ENCODE measurements at regions not wholly inside any gene's neighbourhood (a gene's known extent, or its start where the extent isn't known, plus 50 kb on each side); places are given as distances from the start of the nearest gene placed in this dataset.

- no peak for DNase-seq (ENCODE audit: low read depth in 2 of 3, low spot score in 1 of 3)
Measured at GRCh38 chr1:47551971-47552528, 114.2 kb downstream of the FOXD2 start.

GRCh38 chr1:47554082-47554481 lies 116.2 kb downstream of the FOXD2 start:
- DNase-seq (ENCODE audit: low read depth in 2 of 3, low spot score in 1 of 3), result no peak

- DNase-seq (ENCODE audit: low read depth in 2 of 3, low spot score in 1 of 3), result no peak
Measured at GRCh38 chr1:47554901-47555300, 117.1 kb downstream of the FOXD2 start.

- DNase-seq (ENCODE audit: low read depth in 2 of 3, low spot score in 1 of 3), result no peak
Measured at GRCh38 chr1:47555306-47555705, 117.5 kb downstream of the FOXD2 start.

GRCh38 chr1:47555841-47556560 lies 118.2 kb downstream of the FOXD2 start:
- no peak for DNase-seq (ENCODE audit: low read depth in 2 of 3, low spot score in 1 of 3)

- DNase-seq (ENCODE audit: low read depth in 2 of 3, low spot score in 1 of 3), result no peak
Measured at GRCh38 chr1:47557066-47557465, 119.2 kb downstream of the FOXD2 start.

- no peak for DNase-seq (ENCODE audit: low read depth in 2 of 3, low spot score in 1 of 3)
Measured at GRCh38 chr1:47558601-47559593, 121.1 kb downstream of the FOXD2 start.

GRCh38 chr1:47559944-47560695 lies 122.3 kb downstream of the FOXD2 start:
- DNase-seq (ENCODE audit: low read depth in 2 of 3, low spot score in 1 of 3), result no peak

GRCh38 chr1:47561523-47562007 lies 123.7 kb downstream of the FOXD2 start:
- DNase-seq (ENCODE audit: low read depth in 2 of 3, low spot score in 1 of 3), result no peak

- no peak for DNase-seq (ENCODE audit: low read depth in 2 of 3, low spot score in 1 of 3)
Measured at GRCh38 chr1:47562147-47562546, 124.3 kb downstream of the FOXD2 start.

- DNase-seq (ENCODE audit: low read depth in 2 of 3, low spot score in 1 of 3), result no peak
Measured at GRCh38 chr1:47562799-47563198, 125.0 kb downstream of the FOXD2 start.

GRCh38 chr1:47563201-47563600 lies 125.4 kb downstream of the FOXD2 start:
- no peak for DNase-seq (ENCODE audit: low read depth in 2 of 3, low spot score in 1 of 3)

- DNase-seq (ENCODE audit: low read depth in 2 of 3, low spot score in 1 of 3), result no peak
Measured at GRCh38 chr1:47564570-47564969, 126.7 kb downstream of the FOXD2 start.

GRCh38 chr1:47565092-47565491 lies 127.2 kb downstream of the FOXD2 start:
- DNase-seq (ENCODE audit: low read depth in 2 of 3, low spot score in 1 of 3), result no peak

GRCh38 chr1:47565676-47566075 lies 127.8 kb downstream of the FOXD2 start:
- DNase-seq (ENCODE audit: low read depth in 2 of 3, low spot score in 1 of 3), result no peak

GRCh38 chr1:47568763-47569162 lies 130.9 kb downstream of the FOXD2 start:
- no peak for DNase-seq (ENCODE audit: low read depth in 2 of 3, low spot score in 1 of 3)

GRCh38 chr1:47569261-47569660 lies 131.4 kb downstream of the FOXD2 start:
- no peak for DNase-seq (ENCODE audit: low read depth in 2 of 3, low spot score in 1 of 3)

GRCh38 chr1:47569681-47570470 lies 132.0 kb downstream of the FOXD2 start:
- no peak for DNase-seq (ENCODE audit: low read depth in 2 of 3, low spot score in 1 of 3)

GRCh38 chr1:47571161-47571560 lies 133.3 kb downstream of the FOXD2 start:
- no peak for DNase-seq (ENCODE audit: low read depth in 2 of 3, low spot score in 1 of 3)

GRCh38 chr1:47571952-47572351 lies 134.1 kb downstream of the FOXD2 start:
- no peak for DNase-seq (ENCODE audit: low read depth in 2 of 3, low spot score in 1 of 3)

All from stimulated activated CD4-positive, alpha-beta T cell treated with anti-CD3 and anti-CD28 coated beads, Interleukin-12 subunit alpha, Interleukin-12 subunit beta, amount 100 ng/mL, for 48 hours (primary cell).